ENCODE measurements at regions not wholly inside any gene's neighbourhood (a gene's known extent, or its start where the extent isn't known, plus 50 kb on each side); places are given as distances from the start of the nearest gene placed in this dataset.
"Not testable (repeated sequence)": the region's sequence is repeated elsewhere in the genome, so short reads cannot be mapped to it uniquely, and the experiment has no call there.

DNA sequence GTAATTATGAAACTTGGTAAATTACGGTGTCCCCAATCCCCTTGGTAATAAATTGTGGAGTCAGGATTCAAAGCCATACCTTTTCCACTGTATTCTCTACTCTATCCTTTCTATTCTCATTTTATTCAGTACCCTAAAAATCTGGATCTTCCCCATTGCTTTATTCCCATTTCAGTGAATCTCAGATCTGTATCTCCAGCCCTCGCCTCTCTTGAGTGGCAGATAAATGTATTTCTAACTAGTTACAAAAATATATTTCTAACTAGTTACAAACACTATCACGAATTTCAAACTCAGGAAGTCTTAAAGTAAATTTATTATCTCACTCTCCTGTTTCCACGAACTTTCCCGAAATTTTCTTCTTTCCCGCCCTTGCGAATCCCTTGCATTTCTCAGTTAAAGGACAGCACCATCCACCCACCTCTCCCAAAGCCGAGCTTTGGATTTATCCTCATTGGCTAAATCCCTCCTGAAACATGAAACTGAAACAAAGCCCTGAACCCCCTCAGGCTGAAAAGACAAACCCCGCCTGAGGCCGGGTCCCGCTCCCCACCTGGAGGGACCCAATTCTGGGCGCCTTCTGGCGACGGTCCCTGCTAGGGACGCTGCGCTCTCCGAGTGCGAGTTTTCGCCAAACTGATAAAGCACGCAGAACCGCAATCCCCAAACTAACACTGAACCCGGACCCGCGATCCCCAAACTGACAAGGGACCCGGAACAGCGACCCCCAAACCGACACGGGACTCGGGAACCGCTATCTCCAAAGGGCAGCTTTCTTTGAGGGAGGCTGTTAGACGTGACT lies 164.3 kb upstream of the PABPC3 start:
- no peak overlapping the region for H3K27ac Mint-ChIP-seq
- peaks cover 6% of the 10 kb centered on the region for H3K36me3 Mint-ChIP-seq
- peaks cover 36% of the 10 kb centered on the region for H3K27me3 Mint-ChIP-seq
- peaks cover 8% of the 10 kb centered on the region for H3K4me1 Mint-ChIP-seq
- ATAC-seq (no peak), DNase-seq (no peak)
- no peak overlapping the region for H3K4me3 Mint-ChIP-seq
- no peaks in the 10 kb centered on the region for H3K9me3 Mint-ChIP-seq (ENCODE audit: low read depth)
- CTCF ChIA-PET = no interaction called here

DNA sequence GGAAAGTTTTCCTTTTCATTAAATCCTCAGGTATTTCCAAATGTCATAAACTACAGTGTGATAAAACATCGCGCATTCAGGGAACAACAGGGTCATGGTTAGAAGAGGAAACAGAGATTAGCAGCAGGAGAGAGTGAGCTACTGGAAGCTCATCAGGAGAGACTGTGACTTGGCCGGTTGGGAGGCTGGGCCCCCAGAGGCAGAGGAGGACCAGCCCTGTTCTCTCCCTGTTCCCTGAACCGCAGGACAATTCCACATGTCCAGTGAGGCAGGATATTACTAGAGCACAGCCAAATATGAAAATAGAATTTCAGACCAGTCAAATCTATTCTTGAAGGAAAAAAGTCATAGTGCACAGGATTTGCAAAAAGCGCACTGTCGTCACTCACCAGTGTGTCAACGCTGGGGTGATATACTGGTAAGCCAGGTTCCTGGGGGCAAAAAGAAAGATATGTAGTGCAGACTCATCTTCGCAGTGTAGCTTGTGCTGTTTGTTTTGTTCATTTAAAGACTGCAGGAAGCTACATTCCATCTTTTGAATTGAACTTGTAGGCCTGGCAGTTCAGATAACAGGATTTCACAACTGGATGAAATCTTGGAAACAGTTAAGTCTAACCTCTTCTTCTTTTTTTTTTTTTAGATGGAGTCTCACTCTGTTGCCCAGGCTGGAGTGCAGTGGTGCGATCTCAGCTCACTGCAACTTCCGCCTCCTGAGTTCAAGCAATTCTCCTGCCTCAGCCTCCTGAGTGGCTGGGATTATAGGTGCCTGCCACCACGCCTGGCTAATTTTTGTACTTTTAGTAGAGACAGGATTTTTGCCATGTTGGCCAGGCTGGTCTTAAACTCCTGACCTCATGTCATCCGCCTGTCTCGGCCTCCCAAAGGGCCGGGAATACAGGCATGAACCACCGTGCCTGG lies 162.6 kb upstream of the PABPC3 start:
- peaks cover 38% of the 10 kb centered on the region for H3K27me3 Mint-ChIP-seq
- DNase-seq; H3K36me3 Mint-ChIP-seq; H3K4me3 Mint-ChIP-seq; ATAC-seq; CTCF ChIA-PET; H3K9me3 Mint-ChIP-seq (ENCODE audit: low read depth); H3K27ac Mint-ChIP-seq; H3K4me1 Mint-ChIP-seq: not testable (repeated sequence)

DNA sequence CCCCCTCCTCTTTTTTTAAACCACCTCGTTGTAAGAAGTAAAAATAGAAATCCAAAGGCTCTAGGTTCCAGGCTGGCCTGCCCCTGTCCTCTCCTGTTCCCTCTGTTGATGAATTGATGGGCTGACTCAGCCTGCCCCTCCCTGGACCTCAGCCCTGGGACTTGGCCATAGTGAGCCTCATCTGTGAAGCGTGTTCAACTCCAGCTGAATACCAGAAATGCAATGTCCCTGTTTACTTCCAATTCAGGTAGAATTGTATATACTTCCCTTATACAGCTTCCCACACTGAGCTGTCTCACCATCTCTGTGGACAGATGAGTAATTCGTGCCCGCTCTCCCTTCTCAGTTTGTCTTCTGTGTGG lies 161.9 kb upstream of the PABPC3 start:
- H3K4me3 Mint-ChIP-seq; ATAC-seq; H3K9me3 Mint-ChIP-seq (ENCODE audit: low read depth); H3K4me1 Mint-ChIP-seq; H3K36me3 Mint-ChIP-seq; H3K27ac Mint-ChIP-seq; CTCF ChIA-PET; DNase-seq: not testable (repeated sequence)
- peaks cover 38% of the 10 kb centered on the region for H3K27me3 Mint-ChIP-seq

DNA sequence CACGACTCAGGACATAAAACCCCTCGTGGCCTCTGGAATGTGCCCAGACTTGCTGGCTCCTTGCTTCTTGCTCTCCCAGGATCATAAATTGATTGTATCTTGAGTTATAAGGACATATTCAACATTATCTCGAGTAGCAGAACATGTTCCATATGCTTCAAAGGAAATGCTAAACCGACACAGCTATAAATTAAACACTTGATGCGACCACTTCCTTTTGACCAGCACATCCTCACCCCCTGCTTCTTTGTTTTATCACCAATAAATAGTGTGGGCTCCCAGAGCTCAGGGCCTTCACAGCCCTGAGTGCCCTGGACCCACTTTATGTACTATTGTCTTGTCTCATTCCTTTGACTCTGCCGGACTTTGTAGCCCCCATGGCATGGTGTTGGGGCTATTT lies 157.0 kb upstream of the PABPC3 start:
- H3K9me3 Mint-ChIP-seq (ENCODE audit: low read depth) = no peaks in the 10 kb centered on the region
- H3K27ac Mint-ChIP-seq = no peak overlapping the region
- peaks cover 8% of the 10 kb centered on the region for H3K27me3 Mint-ChIP-seq
- DNase-seq (no peak), ATAC-seq (no peak)
- H3K36me3 Mint-ChIP-seq = no peaks in the 10 kb centered on the region
- H3K4me3 Mint-ChIP-seq = no peak overlapping the region
- H3K4me1 Mint-ChIP-seq = no peaks in the 10 kb centered on the region
- CTCF ChIA-PET = no interaction called here

DNA sequence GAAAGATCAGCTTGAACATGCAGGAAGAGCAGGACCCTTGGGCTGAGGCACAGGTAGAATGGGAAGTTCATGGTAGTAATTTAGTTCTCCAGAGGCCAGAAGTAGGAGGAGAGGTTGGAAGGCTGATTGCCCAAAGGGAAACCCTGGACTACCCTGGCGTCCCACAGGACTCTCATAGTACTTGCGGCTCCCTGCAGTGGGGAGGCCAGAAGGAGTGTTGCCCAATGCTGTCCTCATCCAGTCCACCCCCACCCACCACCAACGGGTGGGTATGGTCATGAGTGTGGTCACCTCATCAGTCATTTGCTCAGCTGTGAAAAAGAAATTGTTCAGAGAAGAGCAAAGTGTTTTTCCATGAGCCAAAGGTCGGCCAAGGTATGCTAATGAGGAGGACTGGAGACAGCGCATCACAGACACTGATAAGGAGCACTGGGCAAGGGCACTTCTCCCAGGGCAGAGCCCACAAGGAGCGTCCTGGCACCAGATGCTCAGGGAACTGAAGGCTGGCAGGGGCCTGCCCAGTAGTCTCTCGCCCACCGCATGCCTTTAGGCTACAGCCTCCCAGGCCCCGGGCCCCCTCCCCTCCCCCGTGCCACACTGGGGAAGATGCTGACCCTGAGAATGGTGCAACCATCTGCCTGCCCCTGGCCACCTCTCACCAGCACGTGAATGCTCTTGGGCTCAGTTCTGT lies 154.8 kb upstream of the PABPC3 start:
- ATAC-seq; H3K27me3 Mint-ChIP-seq; H3K4me1 Mint-ChIP-seq; H3K9me3 Mint-ChIP-seq (ENCODE audit: low read depth); CTCF ChIA-PET; H3K36me3 Mint-ChIP-seq; H3K4me3 Mint-ChIP-seq; DNase-seq; H3K27ac Mint-ChIP-seq: not testable (repeated sequence)

DNA sequence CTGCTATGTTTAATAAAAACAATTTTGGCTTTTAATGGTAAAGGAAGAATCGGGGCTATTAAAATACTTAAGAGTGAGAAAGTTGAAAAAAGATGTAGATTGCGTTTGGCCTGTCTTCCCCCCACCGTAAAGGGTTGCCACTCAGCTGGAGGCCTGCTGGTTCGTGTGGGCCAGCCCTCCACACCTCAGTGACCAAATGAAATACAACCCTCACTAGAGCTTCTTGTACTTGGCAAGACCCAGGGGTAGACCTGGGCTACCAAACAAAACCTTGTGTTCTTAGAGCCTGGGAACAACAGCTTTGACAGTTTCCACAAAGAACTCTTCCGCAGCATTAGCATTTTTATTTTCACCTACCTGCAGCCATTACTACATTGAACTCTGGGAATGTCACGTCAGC lies 152.8 kb upstream of the PABPC3 start:
- H3K4me3 Mint-ChIP-seq = no peak overlapping the region
- no peak overlapping the region for H3K27ac Mint-ChIP-seq
- peaks cover 3% of the 10 kb centered on the region for H3K4me1 Mint-ChIP-seq
- no peaks in the 10 kb centered on the region for H3K36me3 Mint-ChIP-seq
- no peaks in the 10 kb centered on the region for H3K9me3 Mint-ChIP-seq (ENCODE audit: low read depth)
- DNase-seq = no peak
- ATAC-seq = no peak
- H3K27me3 Mint-ChIP-seq = peaks cover 6% of the 10 kb centered on the region
- CTCF ChIA-PET = no interaction called here

DNA sequence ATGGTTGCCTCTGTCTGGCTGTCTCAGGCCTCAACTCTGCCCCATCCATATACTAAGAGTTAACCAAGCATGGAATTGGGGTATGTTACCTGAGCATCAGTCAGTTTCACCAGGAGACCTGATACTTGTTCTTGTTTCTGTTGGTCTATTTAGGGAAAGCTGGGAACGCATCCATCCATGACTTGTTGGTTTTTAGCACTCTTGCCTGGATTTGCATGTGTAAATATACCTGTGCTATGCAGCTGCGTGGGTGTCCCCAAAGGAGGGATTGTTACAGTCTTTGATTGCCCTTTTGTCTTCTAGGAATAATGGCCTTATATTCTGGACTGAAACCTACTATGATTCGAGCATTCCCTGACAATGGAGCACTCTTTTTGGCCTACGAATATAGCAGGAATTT lies 151.9 kb upstream of the PABPC3 start:
- H3K36me3 Mint-ChIP-seq; DNase-seq; H3K4me3 Mint-ChIP-seq; ATAC-seq; H3K27me3 Mint-ChIP-seq; CTCF ChIA-PET; H3K9me3 Mint-ChIP-seq (ENCODE audit: low read depth); H3K27ac Mint-ChIP-seq: not testable (repeated sequence)
- peaks cover 11% of the 10 kb centered on the region for H3K4me1 Mint-ChIP-seq

DNA sequence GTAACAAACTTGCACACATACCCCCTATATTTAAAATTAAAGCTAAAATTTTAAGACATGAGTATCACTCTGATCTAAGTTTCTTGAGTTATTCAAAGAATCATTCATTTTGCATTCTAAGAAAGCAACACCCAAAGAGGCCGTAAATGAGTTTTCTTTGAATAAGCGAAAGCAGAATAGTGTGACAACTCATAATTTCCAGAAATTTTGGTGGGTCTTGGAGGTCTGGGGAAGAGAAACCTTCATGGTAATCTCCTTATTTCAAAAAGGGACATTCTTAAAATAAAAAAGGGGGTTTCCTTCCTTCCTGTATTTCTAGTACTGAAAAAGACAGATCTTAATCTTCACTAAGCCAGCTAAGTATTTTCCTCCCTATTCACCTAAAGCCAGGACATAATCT lies 147.0 kb upstream of the PABPC3 start:
- DNase-seq; H3K4me3 Mint-ChIP-seq; H3K9me3 Mint-ChIP-seq (ENCODE audit: low read depth); H3K36me3 Mint-ChIP-seq; H3K27ac Mint-ChIP-seq; CTCF ChIA-PET; ATAC-seq: not testable (repeated sequence)
- H3K4me1 Mint-ChIP-seq = peaks cover 19% of the 10 kb centered on the region
- H3K27me3 Mint-ChIP-seq = peaks cover 20% of the 10 kb centered on the region

DNA sequence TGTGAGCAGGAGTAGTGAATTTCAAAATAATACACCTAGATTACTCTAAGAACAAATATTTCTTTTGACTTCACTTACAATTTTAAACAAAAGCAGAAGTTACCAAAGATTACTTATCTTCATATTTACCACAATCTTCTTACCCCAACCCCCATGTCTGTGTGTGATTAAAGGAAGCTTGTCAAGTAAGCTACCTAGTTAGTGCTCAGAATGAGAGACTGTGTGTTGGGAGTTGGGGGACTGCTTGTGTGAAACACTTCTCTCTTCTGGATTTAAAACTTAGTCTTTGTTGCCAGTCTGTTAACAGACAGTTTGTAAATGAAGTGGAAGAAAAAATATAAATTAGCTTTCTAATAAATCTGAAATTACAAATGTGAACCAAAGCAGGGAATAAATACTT lies 145.3 kb upstream of the PABPC3 start:
- Mint-ChIP-seq H3K27me3 (peaks cover 18% of the 10 kb centered on the region), H3K4me1 (peaks cover 19% of the 10 kb centered on the region)
- H3K4me3 Mint-ChIP-seq; ATAC-seq; CTCF ChIA-PET; H3K36me3 Mint-ChIP-seq; DNase-seq; H3K9me3 Mint-ChIP-seq (ENCODE audit: low read depth); H3K27ac Mint-ChIP-seq: not testable (repeated sequence)

DNA sequence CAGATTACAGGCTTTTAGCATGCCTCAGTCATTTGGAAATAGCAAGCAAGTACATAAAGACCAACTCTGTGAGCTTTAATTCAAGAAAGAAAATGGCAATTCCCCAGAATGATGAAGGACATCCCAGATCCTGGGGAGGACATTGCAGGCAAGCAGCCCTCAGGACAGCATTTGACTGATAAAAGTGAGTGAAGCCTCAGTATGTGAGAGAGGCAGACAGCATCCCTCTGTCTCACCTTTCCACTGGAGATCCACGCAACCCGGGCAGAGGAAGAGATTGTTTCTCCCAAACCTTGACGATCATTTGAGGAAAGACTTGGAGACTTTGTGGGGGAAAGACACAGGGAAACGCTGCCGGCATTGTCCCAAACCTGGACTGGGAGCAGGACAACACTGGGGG lies 128.0 kb upstream of the PABPC3 start:
- DNase-seq; H3K27ac Mint-ChIP-seq; H3K36me3 Mint-ChIP-seq; H3K9me3 Mint-ChIP-seq (ENCODE audit: low read depth); ATAC-seq; H3K4me1 Mint-ChIP-seq: not testable (repeated sequence)
- CTCF ChIA-PET = interaction anchor here (1.1 to 1.7 kb wide), 4 partner anchors 227 to 388 kb away, joined by 3 to 6 read pairs (median 4); no protein-coding TSS in a partner anchor
- H3K4me3 Mint-ChIP-seq = peak overlapping the region; percentile 49
- peaks cover 13% of the 10 kb centered on the region for H3K27me3 Mint-ChIP-seq

DNA sequence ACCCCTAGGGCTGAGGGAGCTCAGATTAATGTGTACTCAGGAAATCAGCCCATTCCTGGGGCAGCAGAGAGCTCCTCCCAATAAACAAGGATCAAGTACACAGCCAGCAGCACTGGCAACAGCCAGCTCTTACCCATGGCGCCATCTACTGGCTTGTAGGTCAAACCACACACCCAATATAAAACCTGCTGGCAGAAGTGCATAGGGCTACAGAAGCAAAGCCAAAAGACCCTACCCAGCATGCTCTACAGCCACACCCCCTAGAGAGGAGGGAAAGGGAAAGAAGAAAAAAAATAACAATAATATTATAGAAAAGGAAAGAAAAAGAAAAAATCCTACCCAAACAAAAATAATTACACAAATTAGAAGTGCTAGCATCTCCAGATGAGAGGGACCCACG lies 127.5 kb upstream of the PABPC3 start:
- H3K4me3 Mint-ChIP-seq = peak overlapping the region; percentile 49
- ATAC-seq = not testable (repeated sequence)

DNA sequence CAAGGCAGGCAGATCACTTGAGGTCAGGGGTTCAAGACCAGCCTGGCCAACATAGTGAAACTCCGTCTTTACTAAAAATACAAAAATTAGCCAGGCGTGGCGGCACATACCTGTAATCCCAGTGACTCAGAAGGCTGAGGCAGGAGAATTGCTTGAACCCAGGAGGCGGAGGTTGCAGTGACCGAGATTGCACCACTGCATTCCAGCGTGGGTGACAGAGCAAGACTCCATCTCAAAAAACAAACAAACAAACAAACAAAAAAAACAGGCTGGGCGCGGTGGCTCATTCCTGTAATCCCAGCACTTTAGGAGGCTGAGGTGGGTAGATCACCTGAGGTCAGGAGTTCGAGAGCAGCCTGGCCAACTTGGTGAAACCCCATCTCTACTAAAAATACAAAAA lies 122.8 kb upstream of the PABPC3 start:
- not testable (repeated sequence) for H3K36me3 Mint-ChIP-seq; H3K4me1 Mint-ChIP-seq; H3K9me3 Mint-ChIP-seq (ENCODE audit: low read depth); DNase-seq; H3K27ac Mint-ChIP-seq; H3K4me3 Mint-ChIP-seq; ATAC-seq
- CTCF ChIA-PET = interaction anchor here (1.0 kb wide), 1 partner anchor 22 kb away, joined by 4 read pairs; no protein-coding TSS in a partner anchor
- peaks cover 38% of the 10 kb centered on the region for H3K27me3 Mint-ChIP-seq

More for the DNA sequence above, 127.5 kb upstream of the PABPC3 start:
- H3K36me3 Mint-ChIP-seq; H3K9me3 Mint-ChIP-seq (ENCODE audit: low read depth); DNase-seq; H3K4me1 Mint-ChIP-seq: not testable (repeated sequence)
- Mint-ChIP-seq H3K27ac (peak overlapping the region; percentile 67), H3K27me3 (peaks cover 13% of the 10 kb centered on the region)
- CTCF ChIA-PET = interaction anchor here (1.1 to 1.7 kb wide), 4 partner anchors 228 to 388 kb away, joined by 3 to 6 read pairs (median 4); no protein-coding TSS in a partner anchor

DNA sequence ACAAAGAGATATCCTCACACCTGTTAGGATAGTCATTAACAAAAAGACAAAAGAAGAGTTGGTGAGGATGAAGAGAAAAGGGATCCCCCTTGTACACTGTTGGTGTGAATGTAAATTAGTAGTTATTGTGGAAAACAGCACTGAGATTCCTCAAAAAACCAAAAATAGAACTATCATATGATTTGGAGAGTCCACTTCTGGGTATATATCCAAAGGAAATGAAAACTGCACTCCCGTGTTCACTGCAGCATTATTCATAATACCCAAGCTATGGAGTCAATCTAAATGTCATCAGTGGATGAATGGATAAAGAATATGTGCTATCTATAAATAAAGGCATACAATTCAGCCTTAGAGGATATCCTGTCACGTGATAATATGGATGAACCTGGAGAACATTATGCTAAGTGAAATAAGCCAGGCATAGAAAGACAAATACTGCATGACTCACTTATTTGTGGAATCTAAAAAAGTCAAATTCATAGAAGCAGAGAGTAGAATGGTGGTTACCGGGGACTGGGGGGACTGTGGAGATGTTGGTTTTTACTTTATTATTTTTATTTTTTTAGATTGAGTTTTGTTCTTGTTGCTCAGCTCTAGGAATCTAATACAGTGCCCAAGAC lies 114.6 kb upstream of the PABPC3 start:
- DNase-seq; H3K36me3 Mint-ChIP-seq; CTCF ChIA-PET; H3K4me1 Mint-ChIP-seq; H3K27ac Mint-ChIP-seq; H3K4me3 Mint-ChIP-seq; H3K9me3 Mint-ChIP-seq (ENCODE audit: low read depth); ATAC-seq: not testable (repeated sequence)
- H3K27me3 Mint-ChIP-seq = peaks cover 42% of the 10 kb centered on the region
